Neural cell (in vitro differentiated cells): ENCODE measurements at regions not wholly inside any gene's neighbourhood (a gene's known extent, or its start where the extent isn't known, plus 50 kb on each side); places are given as distances from the start of the nearest gene placed in this dataset.

Source experiments
- H2AFZ ChIP-seq: fragments of 200-600, 300-800 bp; sonication (generic), shearing (Covaris generic); 2 replicates; pipeline ENCODE4 v1.6.0; 2014; ENCODE audit warnings: low read depth, mild to moderate bottlenecking, antibody characterized with exemption, low read length, moderate library complexity
- H3F3A ChIP-seq: fragments of 200-600 bp; shearing (Covaris generic); 2 replicates; pipeline ENCODE4 v1.6.1; 2016; ENCODE audit warnings: mild to moderate bottlenecking, moderate library complexity, mixed read lengths, antibody characterized with exemption, low read length; ENCODE audit not compliant: insufficient read depth, poor library complexity, severe bottlenecking
- H3K27ac ChIP-seq: fragments of 200-600, 300-800 bp; sonication (generic), shearing (Covaris generic); 2 replicates; pipeline ENCODE4 v1.5.1; 2014; ENCODE audit warnings: mild to moderate bottlenecking, low read length, moderate library complexity
- H3K27me3 ChIP-seq: fragments of 300-800, 200-600 bp; sonication (generic), shearing (Covaris generic); 2 replicates; pipeline ENCODE4 v1.6.0; 2014; ENCODE audit warnings: mild to moderate bottlenecking, low read depth, low read length, moderate library complexity; ENCODE audit not compliant: insufficient read depth
- H3K36me3 ChIP-seq: fragments of 300-800, 200-600 bp; sonication (generic), shearing (Covaris generic); 2 replicates; pipeline ENCODE4 v1.5.1; 2014; ENCODE audit warnings: mild to moderate bottlenecking, antibody characterized with exemption, low read length, moderate library complexity; ENCODE audit not compliant: insufficient read depth
- H3K4me2 ChIP-seq: fragments of 300-800, 200-600 bp; sonication (generic), shearing (Covaris generic); 2 replicates; pipeline ENCODE4 v1.6.0; 2014; ENCODE audit warnings: mild to moderate bottlenecking, low read length
- H3K4me3 ChIP-seq: fragments of 300-800, 200-600 bp; sonication (generic), shearing (Covaris generic); 2 replicates; pipeline ENCODE4 v1.5.1; 2014; ENCODE audit warnings: mild to moderate bottlenecking, low read length, moderate library complexity
- H3K79me2 ChIP-seq: fragments of 200-600 bp; shearing (Covaris generic); replicated peaks from 2 replicates; pipeline ENCODE4 v1.6.0; 2014; ENCODE audit warnings: mild to moderate bottlenecking, low read length, moderate library complexity; ENCODE audit not compliant: insufficient read depth
- H3K9ac ChIP-seq: fragments of 300-800, 200-600 bp; sonication (generic), shearing (Covaris generic); 2 replicates; pipeline ENCODE4 v1.6.1; 2016; ENCODE audit warnings: mild to moderate bottlenecking, low read length, mixed read lengths
- H3K9me2 ChIP-seq: fragments of 200-600 bp; shearing (Covaris generic); 2 replicates; pipeline ENCODE4 v1.6.1; 2016; ENCODE audit warnings: mild to moderate bottlenecking, low read length, mixed read lengths; ENCODE audit not compliant: insufficient read depth
- H3K9me3 ChIP-seq: fragments of 200-600, 300-800 bp; sonication (generic), shearing (Covaris generic); 2 replicates; pipeline ENCODE4 v1.6.1; 2016; ENCODE audit warnings: mild to moderate bottlenecking, mixed run types, low read length, moderate library complexity, mixed read lengths
- H4K20me1 ChIP-seq: fragments of 200-600 bp; shearing (Covaris generic); 2 replicates; pipeline ENCODE4 v1.6.1; 2016; ENCODE audit warnings: mild to moderate bottlenecking, mixed run types; ENCODE audit not compliant: insufficient read depth
- EP300 ChIP-seq: fragments of 450-650 bp; conservative IDR thresholded peaks from 2 replicates; pipeline ENCODE4 v1.6.1; 2014; ENCODE audit warnings: antibody characterized with exemption, mild to moderate bottlenecking, moderate library complexity; ENCODE audit not compliant: poor library complexity, severe bottlenecking
- EZH2 ChIP-seq: fragments of 200-600, 300-800 bp; shearing (Covaris generic), sonication (generic); IDR thresholded peaks from 2 replicates; pipeline ENCODE4 v1.6.1; 2014; ENCODE audit warnings: antibody characterized with exemption, low read length, borderline replicate concordance, mild to moderate bottlenecking; ENCODE audit not compliant: insufficient read depth, poor library complexity, severe bottlenecking
- MXI1 ChIP-seq: fragments of 450-650 bp; conservative IDR thresholded peaks from 2 replicates; pipeline ENCODE4 v1.6.1; 2014; ENCODE audit warnings: antibody characterized with exemption, mild to moderate bottlenecking; ENCODE audit not compliant: poor library complexity, severe bottlenecking
- POLR2AphosphoS5 ChIP-seq: IDR thresholded peaks from 2 replicates; pipeline ENCODE4 v1.6.1; 2012
- RAD21 ChIP-seq: fragments of 450-650 bp; conservative IDR thresholded peaks from 2 replicates; pipeline ENCODE4 v1.6.1; 2014; ENCODE audit warnings: antibody characterized with exemption, mild to moderate bottlenecking, moderate library complexity
- SMC3 ChIP-seq: fragments of 450-650 bp; conservative IDR thresholded peaks from 2 replicates; pipeline ENCODE4 v1.6.1; 2014; ENCODE audit warnings: antibody characterized with exemption, mild to moderate bottlenecking, moderate library complexity; ENCODE audit not compliant: poor library complexity
- TAF1 ChIP-seq: IDR thresholded peaks from 2 replicates; pipeline ENCODE4 v1.6.1; 2012; ENCODE audit warnings: low read depth
- TF ChIP-seq, protein P1 (sequence below): fragments of 450-650 bp; IDR thresholded peaks from 2 replicates; pipeline ENCODE4 v1.5.1; 2014; ENCODE audit warnings: antibody characterized with exemption, mild to moderate bottlenecking, moderate library complexity; ENCODE audit not compliant: poor library complexity, severe bottlenecking
- TF ChIP-seq, protein P2 (sequence below): IDR thresholded peaks from 2 replicates; pipeline ENCODE4 v1.6.1; 2012; ENCODE audit warnings: borderline replicate concordance

DNA sequence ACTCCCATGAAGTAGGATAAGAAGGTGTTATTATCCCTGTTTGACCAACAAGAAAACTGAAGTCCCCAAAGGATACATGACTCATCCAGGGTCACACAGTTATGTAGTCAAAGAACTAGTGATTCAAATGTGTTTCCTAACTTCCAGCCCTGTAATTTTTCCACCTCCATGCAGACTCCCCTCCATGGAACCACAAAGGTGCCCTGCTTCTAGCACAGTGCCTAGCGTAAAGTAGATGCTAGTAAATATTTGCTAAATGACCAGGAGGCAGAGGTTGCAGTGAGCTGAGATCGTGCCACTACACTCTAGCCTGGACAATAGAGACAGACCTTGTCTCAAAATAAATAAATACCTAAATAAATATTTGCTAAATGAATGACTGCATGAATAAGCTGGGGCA, 55.8 kb downstream of the FRMPD3 start:
- Histone ChIP-seq H2AFZ (no peak overlapping the region), H3K36me3 (no peaks in the 10 kb centered on the region), H3K9me3 (no peaks in the 10 kb centered on the region), H3F3A (no peaks in the 10 kb centered on the region), H3K4me3 (no peak overlapping the region), H3K9me2 (no peaks in the 10 kb centered on the region), H3K27ac (no peak overlapping the region), H4K20me1 (no peaks in the 10 kb centered on the region), H3K79me2 (no peaks in the 10 kb centered on the region), H3K9ac (no peak overlapping the region), H3K27me3 (peaks cover 29% of the 10 kb centered on the region), H3K4me2 (no peak overlapping the region)
- TF ChIP-seq EZH2 (no peak), SMC3 (no peak), RAD21 (no peak), POLR2AphosphoS5 (no peak), EP300 (no peak), TAF1 (no peak), MXI1 (no peak)
- TF ChIP-seq, protein P1, sequence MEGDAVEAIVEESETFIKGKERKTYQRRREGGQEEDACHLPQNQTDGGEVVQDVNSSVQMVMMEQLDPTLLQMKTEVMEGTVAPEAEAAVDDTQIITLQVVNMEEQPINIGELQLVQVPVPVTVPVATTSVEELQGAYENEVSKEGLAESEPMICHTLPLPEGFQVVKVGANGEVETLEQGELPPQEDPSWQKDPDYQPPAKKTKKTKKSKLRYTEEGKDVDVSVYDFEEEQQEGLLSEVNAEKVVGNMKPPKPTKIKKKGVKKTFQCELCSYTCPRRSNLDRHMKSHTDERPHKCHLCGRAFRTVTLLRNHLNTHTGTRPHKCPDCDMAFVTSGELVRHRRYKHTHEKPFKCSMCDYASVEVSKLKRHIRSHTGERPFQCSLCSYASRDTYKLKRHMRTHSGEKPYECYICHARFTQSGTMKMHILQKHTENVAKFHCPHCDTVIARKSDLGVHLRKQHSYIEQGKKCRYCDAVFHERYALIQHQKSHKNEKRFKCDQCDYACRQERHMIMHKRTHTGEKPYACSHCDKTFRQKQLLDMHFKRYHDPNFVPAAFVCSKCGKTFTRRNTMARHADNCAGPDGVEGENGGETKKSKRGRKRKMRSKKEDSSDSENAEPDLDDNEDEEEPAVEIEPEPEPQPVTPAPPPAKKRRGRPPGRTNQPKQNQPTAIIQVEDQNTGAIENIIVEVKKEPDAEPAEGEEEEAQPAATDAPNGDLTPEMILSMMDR: no peak
- TF ChIP-seq, protein P2, sequence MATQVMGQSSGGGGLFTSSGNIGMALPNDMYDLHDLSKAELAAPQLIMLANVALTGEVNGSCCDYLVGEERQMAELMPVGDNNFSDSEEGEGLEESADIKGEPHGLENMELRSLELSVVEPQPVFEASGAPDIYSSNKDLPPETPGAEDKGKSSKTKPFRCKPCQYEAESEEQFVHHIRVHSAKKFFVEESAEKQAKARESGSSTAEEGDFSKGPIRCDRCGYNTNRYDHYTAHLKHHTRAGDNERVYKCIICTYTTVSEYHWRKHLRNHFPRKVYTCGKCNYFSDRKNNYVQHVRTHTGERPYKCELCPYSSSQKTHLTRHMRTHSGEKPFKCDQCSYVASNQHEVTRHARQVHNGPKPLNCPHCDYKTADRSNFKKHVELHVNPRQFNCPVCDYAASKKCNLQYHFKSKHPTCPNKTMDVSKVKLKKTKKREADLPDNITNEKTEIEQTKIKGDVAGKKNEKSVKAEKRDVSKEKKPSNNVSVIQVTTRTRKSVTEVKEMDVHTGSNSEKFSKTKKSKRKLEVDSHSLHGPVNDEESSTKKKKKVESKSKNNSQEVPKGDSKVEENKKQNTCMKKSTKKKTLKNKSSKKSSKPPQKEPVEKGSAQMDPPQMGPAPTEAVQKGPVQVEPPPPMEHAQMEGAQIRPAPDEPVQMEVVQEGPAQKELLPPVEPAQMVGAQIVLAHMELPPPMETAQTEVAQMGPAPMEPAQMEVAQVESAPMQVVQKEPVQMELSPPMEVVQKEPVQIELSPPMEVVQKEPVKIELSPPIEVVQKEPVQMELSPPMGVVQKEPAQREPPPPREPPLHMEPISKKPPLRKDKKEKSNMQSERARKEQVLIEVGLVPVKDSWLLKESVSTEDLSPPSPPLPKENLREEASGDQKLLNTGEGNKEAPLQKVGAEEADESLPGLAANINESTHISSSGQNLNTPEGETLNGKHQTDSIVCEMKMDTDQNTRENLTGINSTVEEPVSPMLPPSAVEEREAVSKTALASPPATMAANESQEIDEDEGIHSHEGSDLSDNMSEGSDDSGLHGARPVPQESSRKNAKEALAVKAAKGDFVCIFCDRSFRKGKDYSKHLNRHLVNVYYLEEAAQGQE: no peak

DNA sequence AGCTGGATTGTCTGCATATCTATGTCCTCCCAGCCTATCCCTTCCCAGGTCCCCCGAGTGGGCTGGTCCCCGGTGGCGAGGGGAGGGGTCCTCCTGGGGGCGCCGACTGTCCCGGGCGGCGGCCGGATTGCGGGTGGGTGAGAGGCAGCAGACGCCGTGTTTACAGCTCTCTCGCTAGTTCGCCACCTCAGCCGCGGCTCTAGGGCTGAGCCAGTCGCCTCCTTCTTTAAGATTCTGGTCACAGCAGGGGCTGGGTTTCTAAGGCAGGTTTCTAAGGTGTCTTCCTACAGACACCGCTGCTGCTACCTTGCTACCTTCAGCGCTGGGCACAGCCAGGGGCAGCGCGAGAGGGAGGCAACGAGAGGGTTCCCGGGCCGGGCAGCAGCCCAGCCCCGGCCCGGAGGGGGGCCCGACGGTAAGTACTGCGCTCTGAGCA, 57.2 kb downstream of the FRMPD3 start:
- Histone ChIP-seq H3K4me2 (no peak overlapping the region), H3K9me3 (no peaks in the 10 kb centered on the region), H3K9me2 (no peaks in the 10 kb centered on the region), H3K79me2 (no peaks in the 10 kb centered on the region), H4K20me1 (no peaks in the 10 kb centered on the region), H3F3A (no peaks in the 10 kb centered on the region), H2AFZ (no peak overlapping the region), H3K9ac (no peak overlapping the region), H3K27me3 (peaks cover 29% of the 10 kb centered on the region), H3K27ac (no peak overlapping the region), H3K36me3 (no peaks in the 10 kb centered on the region), H3K4me3 (peak overlapping the region; percentile 55)
- TF ChIP-seq TAF1: no peak
- no peak for TF ChIP-seq POLR2AphosphoS5
- TF ChIP-seq, protein P2: no peak
- TF ChIP-seq EP300: no peak
